HL-60 (cell line): ENCODE measurements at regions not wholly inside any gene's neighbourhood (a gene's known extent, or its start where the extent isn't known, plus 50 kb on each side); places are given as distances from the start of the nearest gene placed in this dataset.

ENCODE experiments used
- GABPA ChIP-seq: IDR thresholded peaks from 2 replicates; pipeline ENCODE4 v1.6.1; 2012; ENCODE audit warnings: low read depth
- POLR2AphosphoS5 ChIP-seq: IDR thresholded peaks from 2 replicates; pipeline ENCODE4 v1.6.1; 2012; ENCODE audit warnings: low read depth
- TF ChIP-seq, protein P1 (sequence below): IDR thresholded peaks from one replicate; pipeline ENCODE4 v1.5.1; 2011; ENCODE audit warnings: low read length, control low read depth, inconsistent platforms; ENCODE audit not compliant: insufficient read depth
- TF ChIP-seq, protein P2 (sequence below): IDR thresholded peaks from 2 replicates; pipeline ENCODE4 v1.6.1; 2012; ENCODE audit warnings: low read depth; ENCODE audit not compliant: insufficient replicate concordance

DNA sequence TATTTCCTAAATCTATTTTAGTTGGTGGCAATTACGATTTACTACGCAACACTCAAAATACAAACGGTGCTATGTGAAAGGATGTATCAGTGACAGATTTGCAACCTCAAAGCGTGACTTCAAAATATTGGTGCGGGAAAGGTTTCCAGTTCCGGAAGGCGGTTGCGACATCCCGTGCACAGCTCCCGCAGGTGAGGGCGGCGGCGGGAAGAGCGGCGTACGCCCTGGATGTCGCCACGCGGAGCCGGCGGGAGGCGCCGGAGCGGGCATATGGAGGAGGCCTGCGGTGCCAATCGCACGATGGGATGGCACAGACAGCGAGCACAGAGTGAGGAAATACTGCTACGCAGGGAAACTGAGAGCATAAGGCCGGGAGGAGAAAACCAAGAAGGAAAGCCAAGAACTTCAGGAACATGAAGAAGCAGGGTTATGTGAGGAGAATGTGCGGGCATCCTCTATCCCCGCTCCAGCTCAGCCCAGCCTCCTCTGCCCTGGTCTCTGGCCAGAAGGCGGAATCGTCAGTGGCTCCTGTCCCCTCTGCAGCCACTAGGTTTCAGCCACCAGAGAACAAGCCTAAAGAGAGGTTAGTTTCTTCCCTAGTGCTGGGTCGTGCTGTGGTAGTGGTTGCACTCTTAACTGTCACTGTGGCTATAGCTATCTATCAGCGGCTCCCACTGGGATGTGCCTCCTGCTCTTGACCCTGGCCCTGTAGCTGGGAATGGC, 378.1 kb upstream of the TLE4 start:
- TF ChIP-seq POLR2AphosphoS5 (no peak), GABPA (no peak)
- TF ChIP-seq, protein P1, sequence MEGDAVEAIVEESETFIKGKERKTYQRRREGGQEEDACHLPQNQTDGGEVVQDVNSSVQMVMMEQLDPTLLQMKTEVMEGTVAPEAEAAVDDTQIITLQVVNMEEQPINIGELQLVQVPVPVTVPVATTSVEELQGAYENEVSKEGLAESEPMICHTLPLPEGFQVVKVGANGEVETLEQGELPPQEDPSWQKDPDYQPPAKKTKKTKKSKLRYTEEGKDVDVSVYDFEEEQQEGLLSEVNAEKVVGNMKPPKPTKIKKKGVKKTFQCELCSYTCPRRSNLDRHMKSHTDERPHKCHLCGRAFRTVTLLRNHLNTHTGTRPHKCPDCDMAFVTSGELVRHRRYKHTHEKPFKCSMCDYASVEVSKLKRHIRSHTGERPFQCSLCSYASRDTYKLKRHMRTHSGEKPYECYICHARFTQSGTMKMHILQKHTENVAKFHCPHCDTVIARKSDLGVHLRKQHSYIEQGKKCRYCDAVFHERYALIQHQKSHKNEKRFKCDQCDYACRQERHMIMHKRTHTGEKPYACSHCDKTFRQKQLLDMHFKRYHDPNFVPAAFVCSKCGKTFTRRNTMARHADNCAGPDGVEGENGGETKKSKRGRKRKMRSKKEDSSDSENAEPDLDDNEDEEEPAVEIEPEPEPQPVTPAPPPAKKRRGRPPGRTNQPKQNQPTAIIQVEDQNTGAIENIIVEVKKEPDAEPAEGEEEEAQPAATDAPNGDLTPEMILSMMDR: no peak
- TF ChIP-seq, protein P2, sequence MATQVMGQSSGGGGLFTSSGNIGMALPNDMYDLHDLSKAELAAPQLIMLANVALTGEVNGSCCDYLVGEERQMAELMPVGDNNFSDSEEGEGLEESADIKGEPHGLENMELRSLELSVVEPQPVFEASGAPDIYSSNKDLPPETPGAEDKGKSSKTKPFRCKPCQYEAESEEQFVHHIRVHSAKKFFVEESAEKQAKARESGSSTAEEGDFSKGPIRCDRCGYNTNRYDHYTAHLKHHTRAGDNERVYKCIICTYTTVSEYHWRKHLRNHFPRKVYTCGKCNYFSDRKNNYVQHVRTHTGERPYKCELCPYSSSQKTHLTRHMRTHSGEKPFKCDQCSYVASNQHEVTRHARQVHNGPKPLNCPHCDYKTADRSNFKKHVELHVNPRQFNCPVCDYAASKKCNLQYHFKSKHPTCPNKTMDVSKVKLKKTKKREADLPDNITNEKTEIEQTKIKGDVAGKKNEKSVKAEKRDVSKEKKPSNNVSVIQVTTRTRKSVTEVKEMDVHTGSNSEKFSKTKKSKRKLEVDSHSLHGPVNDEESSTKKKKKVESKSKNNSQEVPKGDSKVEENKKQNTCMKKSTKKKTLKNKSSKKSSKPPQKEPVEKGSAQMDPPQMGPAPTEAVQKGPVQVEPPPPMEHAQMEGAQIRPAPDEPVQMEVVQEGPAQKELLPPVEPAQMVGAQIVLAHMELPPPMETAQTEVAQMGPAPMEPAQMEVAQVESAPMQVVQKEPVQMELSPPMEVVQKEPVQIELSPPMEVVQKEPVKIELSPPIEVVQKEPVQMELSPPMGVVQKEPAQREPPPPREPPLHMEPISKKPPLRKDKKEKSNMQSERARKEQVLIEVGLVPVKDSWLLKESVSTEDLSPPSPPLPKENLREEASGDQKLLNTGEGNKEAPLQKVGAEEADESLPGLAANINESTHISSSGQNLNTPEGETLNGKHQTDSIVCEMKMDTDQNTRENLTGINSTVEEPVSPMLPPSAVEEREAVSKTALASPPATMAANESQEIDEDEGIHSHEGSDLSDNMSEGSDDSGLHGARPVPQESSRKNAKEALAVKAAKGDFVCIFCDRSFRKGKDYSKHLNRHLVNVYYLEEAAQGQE: no peak
